ENCODE measurements at regions not wholly inside any gene's neighbourhood (a gene's known extent, or its start where the extent isn't known, plus 50 kb on each side); places are given as distances from the start of the nearest gene placed in this dataset.

- no peak for TF ChIP-seq CTCF (IDR thresholded peaks at IDR 0.05; ENCODE audit: poor library complexity, severe bottlenecking)
- no peak for TF ChIP-seq EP300 (conservative IDR thresholded peaks at IDR 0.05; ENCODE audit: poor library complexity, severe bottlenecking)
- no peak for TF ChIP-seq REST (IDR thresholded peaks at IDR 0.05; ENCODE audit: borderline replicate concordance)
Measured at GRCh38 chr15:26232691-26233090, 369.6 kb upstream of the ATP10A start.

Data from neural cell (in vitro differentiated cells).